ENCODE measurements at regions not wholly inside any gene's neighbourhood (a gene's known extent, or its start where the extent isn't known, plus 50 kb on each side); places are given as distances from the start of the nearest gene placed in this dataset.

DNA sequence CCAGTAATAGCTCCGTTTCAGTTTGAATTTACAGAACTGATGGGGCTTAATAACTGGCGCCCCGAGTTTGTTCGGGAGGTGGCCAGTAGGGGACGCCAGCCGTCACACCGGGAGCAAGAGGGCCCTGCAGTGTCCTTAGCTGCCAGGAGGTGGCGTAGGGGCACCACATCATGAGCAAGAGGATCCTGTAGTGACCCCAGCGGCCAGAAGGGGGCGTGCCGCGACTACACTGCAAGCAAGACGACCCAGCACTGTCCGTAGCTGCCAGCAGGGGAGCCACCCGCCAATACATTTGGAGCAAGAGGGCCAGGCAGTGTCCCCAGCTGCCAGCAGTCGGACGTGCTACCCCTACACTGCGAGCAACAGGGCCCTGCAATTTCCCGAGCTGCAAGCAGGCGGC is 663.7 kb upstream of the B3GAT1 start:
- no peak overlapping the region for H3K9ac ChIP-seq (ENCODE audit: low read length)
- H3K4me1 ChIP-seq (ENCODE audit: control insufficient read depth, insufficient read depth, low read length), result no peaks in the 10 kb centered on the region
- H3K27me3 ChIP-seq (ENCODE audit: control insufficient read depth, insufficient read depth, low read length), result no peaks in the 10 kb centered on the region
- no peak overlapping the region for H3K4me3 ChIP-seq (ENCODE audit: low read length)
- no peak overlapping the region for H3K27ac ChIP-seq (ENCODE audit: low read depth, low read length)
- H3K36me3 ChIP-seq (ENCODE audit: control insufficient read depth, insufficient read depth, low read length), result no peaks in the 10 kb centered on the region

- H3K27ac ChIP-seq (ENCODE audit: low read depth, low read length), result no peak overlapping the region
- no peaks in the 10 kb centered on the region for H3K36me3 ChIP-seq (ENCODE audit: control insufficient read depth, insufficient read depth, low read length)
- H3K4me3 ChIP-seq (ENCODE audit: low read length), result no peak overlapping the region
- H3K4me1 ChIP-seq (ENCODE audit: control insufficient read depth, insufficient read depth, low read length), result no peaks in the 10 kb centered on the region
- no peak overlapping the region for H3K9ac ChIP-seq (ENCODE audit: low read length)
- no peaks in the 10 kb centered on the region for H3K27me3 ChIP-seq (ENCODE audit: control insufficient read depth, insufficient read depth, low read length)
These were observed 662.5 kb upstream of the B3GAT1 start for GRCh38 chr11:135074397-135074998.

DNA sequence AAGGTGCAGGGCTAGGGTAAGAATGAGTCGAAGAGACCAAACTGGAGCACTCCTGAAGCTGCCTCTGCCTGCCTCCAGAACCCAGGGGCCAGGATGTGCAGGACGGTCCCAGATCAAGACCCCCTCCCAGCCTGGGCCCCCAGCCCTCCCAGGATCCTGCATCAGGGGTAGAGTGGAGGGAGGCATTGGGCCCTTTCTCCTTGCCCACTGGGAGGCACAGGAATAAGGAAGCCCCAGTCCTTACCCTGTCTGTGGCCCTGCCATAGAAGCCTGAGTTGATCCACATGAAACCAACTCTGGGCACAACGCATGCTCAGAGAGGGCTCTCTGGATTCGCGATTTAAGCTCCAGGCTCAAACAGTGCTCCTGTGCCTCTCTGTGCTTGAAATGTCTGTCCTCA is 661.8 kb upstream of the B3GAT1 start:
- H3K27me3 ChIP-seq (ENCODE audit: control insufficient read depth, insufficient read depth, low read length), result no peaks in the 10 kb centered on the region
- no peaks in the 10 kb centered on the region for H3K36me3 ChIP-seq (ENCODE audit: control insufficient read depth, insufficient read depth, low read length)
- H3K27ac ChIP-seq (ENCODE audit: low read depth, low read length), result no peak overlapping the region
- no peaks in the 10 kb centered on the region for H3K4me1 ChIP-seq (ENCODE audit: control insufficient read depth, insufficient read depth, low read length)
- H3K4me3 ChIP-seq (ENCODE audit: low read length), result no peak overlapping the region
- H3K9ac ChIP-seq (ENCODE audit: low read length), result no peak overlapping the region

DNA sequence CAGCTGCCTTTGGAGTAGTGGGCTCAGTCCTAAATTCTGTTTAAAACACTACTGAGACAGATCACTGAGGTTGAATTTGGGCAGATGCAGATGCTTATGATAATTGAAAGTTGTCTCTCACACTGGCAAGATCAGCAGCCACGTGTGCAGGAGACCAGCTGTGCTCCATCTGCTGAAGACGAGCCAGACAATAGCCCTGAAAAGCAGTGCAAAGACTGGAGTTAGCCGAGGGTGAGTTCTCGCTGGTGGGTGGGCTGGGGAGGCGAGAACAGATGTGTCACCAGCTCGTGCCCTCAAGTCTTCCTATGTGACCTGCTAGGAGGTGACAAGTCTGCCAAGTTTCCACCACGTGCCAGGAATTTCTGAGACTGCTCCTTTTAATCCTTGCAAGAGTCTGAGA is 661.3 kb upstream of the B3GAT1 start:
- Histone ChIP-seq H3K4me1 (ENCODE audit: control insufficient read depth, insufficient read depth, low read length) (no peaks in the 10 kb centered on the region), H3K27me3 (ENCODE audit: control insufficient read depth, insufficient read depth, low read length) (no peaks in the 10 kb centered on the region), H3K27ac (ENCODE audit: low read depth, low read length) (no peak overlapping the region), H3K4me3 (ENCODE audit: low read length) (no peak overlapping the region), H3K36me3 (ENCODE audit: control insufficient read depth, insufficient read depth, low read length) (no peaks in the 10 kb centered on the region), H3K9ac (ENCODE audit: low read length) (no peak overlapping the region)

DNA sequence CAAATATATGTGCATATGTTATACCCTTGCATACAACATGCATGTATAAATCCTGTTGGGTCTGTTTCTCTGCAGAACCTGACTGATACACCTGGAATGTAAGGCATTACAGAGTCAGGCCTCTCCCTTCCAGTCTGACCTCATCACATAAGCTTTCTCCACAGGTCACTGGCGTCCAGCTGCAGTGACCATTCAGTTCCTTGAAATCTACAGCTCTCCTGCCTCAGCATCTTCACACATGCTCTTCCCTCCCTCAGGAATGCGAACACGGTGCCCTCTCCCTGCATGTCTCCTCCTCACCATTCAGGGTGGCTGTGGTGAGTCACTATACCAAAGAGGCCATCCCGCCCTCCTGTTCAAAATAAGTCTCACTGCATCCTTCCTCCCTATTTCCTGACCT is 657.8 kb upstream of the B3GAT1 start:
- no peaks in the 10 kb centered on the region for H3K36me3 ChIP-seq (ENCODE audit: control insufficient read depth, insufficient read depth, low read length)
- H3K27me3 ChIP-seq (ENCODE audit: control insufficient read depth, insufficient read depth, low read length), result no peaks in the 10 kb centered on the region
- no peak overlapping the region for H3K27ac ChIP-seq (ENCODE audit: low read depth, low read length)
- no peak overlapping the region for H3K9ac ChIP-seq (ENCODE audit: low read length)
- H3K4me1 ChIP-seq (ENCODE audit: control insufficient read depth, insufficient read depth, low read length), result no peaks in the 10 kb centered on the region
- H3K4me3 ChIP-seq (ENCODE audit: low read length), result no peak overlapping the region

- Histone ChIP-seq H3K9ac (ENCODE audit: low read length) (no peak overlapping the region), H3K36me3 (ENCODE audit: control insufficient read depth, insufficient read depth, low read length) (no peaks in the 10 kb centered on the region), H3K4me3 (ENCODE audit: low read length) (no peak overlapping the region), H3K4me1 (ENCODE audit: control insufficient read depth, insufficient read depth, low read length) (no peaks in the 10 kb centered on the region), H3K27me3 (ENCODE audit: control insufficient read depth, insufficient read depth, low read length) (no peaks in the 10 kb centered on the region), H3K27ac (ENCODE audit: low read depth, low read length) (no peak overlapping the region)
These were observed 657.0 kb upstream of the B3GAT1 start for GRCh38 chr11:135069063-135069462.

DNA sequence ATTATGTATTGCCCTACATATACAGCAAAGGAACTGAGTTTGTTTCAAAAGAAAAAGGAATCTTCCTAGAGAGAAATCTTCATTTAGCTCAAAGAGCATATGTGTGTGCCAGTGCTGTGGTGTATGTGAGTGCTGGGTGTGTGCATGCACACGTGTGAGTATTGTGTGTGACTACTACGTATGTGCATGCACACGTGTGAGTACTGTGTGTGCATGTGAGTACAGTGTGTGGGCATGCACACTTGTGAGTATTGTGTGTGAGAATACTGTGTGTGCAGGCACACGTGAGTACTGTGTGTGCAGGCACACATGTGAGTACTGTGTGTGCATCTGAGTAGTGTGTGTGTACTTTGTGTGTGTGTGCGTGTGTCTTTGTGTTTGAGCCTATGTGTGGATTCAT is 651.0 kb upstream of the B3GAT1 start:
- Histone ChIP-seq H3K27me3 (ENCODE audit: control insufficient read depth, insufficient read depth, low read length) (no peaks in the 10 kb centered on the region), H3K9ac (ENCODE audit: low read length) (no peak overlapping the region), H3K4me1 (ENCODE audit: control insufficient read depth, insufficient read depth, low read length) (no peaks in the 10 kb centered on the region), H3K27ac (ENCODE audit: low read depth, low read length) (no peak overlapping the region), H3K4me3 (ENCODE audit: low read length) (no peak overlapping the region), H3K36me3 (ENCODE audit: control insufficient read depth, insufficient read depth, low read length) (no peaks in the 10 kb centered on the region)

GRCh38 chr11:135061166-135061565 is 649.1 kb upstream of the B3GAT1 start:
- peaks cover 2% of the 10 kb centered on the region for H3K27me3 ChIP-seq (ENCODE audit: control insufficient read depth, insufficient read depth, low read length)
- no peaks in the 10 kb centered on the region for H3K36me3 ChIP-seq (ENCODE audit: control insufficient read depth, insufficient read depth, low read length)
- no peak overlapping the region for H3K9ac ChIP-seq (ENCODE audit: low read length)
- no peak overlapping the region for H3K27ac ChIP-seq (ENCODE audit: low read depth, low read length)
- H3K4me3 ChIP-seq (ENCODE audit: low read length), result no peak overlapping the region
- no peaks in the 10 kb centered on the region for H3K4me1 ChIP-seq (ENCODE audit: control insufficient read depth, insufficient read depth, low read length)

DNA sequence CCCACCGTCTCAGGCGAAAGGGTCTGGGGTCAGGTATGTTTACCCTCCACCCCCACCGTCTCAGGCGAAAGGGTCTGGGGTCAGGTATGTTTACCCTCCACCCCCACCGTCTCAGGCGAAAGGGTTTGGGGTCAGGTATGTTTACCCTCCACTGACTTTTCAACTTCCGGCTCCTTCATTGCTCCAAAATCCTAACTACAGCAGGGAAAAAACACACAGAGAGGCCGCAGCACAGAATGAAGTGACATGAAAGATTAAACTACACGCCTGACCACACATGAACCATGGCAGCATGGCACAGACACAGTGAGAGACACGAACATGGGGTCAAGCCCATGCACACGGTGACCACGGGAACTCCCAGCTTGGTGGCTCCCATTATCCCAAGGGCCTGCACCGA is 634.9 kb upstream of the B3GAT1 start:
- no peaks in the 10 kb centered on the region for H3K27me3 ChIP-seq (ENCODE audit: control insufficient read depth, insufficient read depth, low read length)
- H3K4me1 ChIP-seq (ENCODE audit: control insufficient read depth, insufficient read depth, low read length), result no peaks in the 10 kb centered on the region
- no peak overlapping the region for H3K9ac ChIP-seq (ENCODE audit: low read length)
- H3K4me3 ChIP-seq (ENCODE audit: low read length), result no peak overlapping the region
- no peak overlapping the region for H3K27ac ChIP-seq (ENCODE audit: low read depth, low read length)
- H3K36me3 ChIP-seq (ENCODE audit: control insufficient read depth, insufficient read depth, low read length), result no peaks in the 10 kb centered on the region

GRCh38 chr11:135046556-135046955 is 634.5 kb upstream of the B3GAT1 start:
- Histone ChIP-seq H3K27ac (ENCODE audit: low read depth, low read length) (no peak overlapping the region), H3K36me3 (ENCODE audit: control insufficient read depth, insufficient read depth, low read length) (no peaks in the 10 kb centered on the region), H3K9ac (ENCODE audit: low read length) (no peak overlapping the region), H3K27me3 (ENCODE audit: control insufficient read depth, insufficient read depth, low read length) (no peaks in the 10 kb centered on the region), H3K4me1 (ENCODE audit: control insufficient read depth, insufficient read depth, low read length) (no peaks in the 10 kb centered on the region), H3K4me3 (ENCODE audit: low read length) (no peak overlapping the region)

DNA sequence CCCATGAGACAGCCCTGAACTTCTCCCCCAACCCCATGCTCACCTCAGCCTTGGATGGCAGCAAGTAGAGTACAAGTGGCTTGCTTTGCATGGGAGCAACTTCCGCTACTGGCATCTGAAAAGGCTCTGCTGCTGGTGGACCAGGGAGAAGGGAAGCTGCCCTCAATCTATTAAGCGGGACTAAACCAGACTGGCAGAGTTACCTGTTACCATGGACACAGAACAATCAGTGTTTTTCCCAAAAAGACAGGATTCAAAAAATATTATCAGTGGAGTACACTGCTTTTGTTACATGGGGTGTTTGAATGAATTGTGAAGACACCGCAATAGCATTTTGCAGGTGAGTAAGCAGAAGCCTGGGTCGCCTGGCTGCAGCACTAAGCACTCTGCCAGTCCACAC is 631.4 kb upstream of the B3GAT1 start:
- Histone ChIP-seq H3K4me3 (ENCODE audit: low read length) (no peak overlapping the region), H3K27ac (ENCODE audit: low read depth, low read length) (no peak overlapping the region), H3K27me3 (ENCODE audit: control insufficient read depth, insufficient read depth, low read length) (no peaks in the 10 kb centered on the region), H3K9ac (ENCODE audit: low read length) (no peak overlapping the region), H3K4me1 (ENCODE audit: control insufficient read depth, insufficient read depth, low read length) (no peaks in the 10 kb centered on the region), H3K36me3 (ENCODE audit: control insufficient read depth, insufficient read depth, low read length) (no peaks in the 10 kb centered on the region)

GRCh38 chr11:135037828-135038227 is 625.8 kb upstream of the B3GAT1 start:
- H3K9ac ChIP-seq (ENCODE audit: low read length), result no peak overlapping the region
- H3K36me3 ChIP-seq (ENCODE audit: control insufficient read depth, insufficient read depth, low read length), result no peaks in the 10 kb centered on the region
- H3K27me3 ChIP-seq (ENCODE audit: control insufficient read depth, insufficient read depth, low read length), result no peaks in the 10 kb centered on the region
- no peaks in the 10 kb centered on the region for H3K4me1 ChIP-seq (ENCODE audit: control insufficient read depth, insufficient read depth, low read length)
- H3K27ac ChIP-seq (ENCODE audit: low read depth, low read length), result no peak overlapping the region
- H3K4me3 ChIP-seq (ENCODE audit: low read length), result no peak overlapping the region

DNA sequence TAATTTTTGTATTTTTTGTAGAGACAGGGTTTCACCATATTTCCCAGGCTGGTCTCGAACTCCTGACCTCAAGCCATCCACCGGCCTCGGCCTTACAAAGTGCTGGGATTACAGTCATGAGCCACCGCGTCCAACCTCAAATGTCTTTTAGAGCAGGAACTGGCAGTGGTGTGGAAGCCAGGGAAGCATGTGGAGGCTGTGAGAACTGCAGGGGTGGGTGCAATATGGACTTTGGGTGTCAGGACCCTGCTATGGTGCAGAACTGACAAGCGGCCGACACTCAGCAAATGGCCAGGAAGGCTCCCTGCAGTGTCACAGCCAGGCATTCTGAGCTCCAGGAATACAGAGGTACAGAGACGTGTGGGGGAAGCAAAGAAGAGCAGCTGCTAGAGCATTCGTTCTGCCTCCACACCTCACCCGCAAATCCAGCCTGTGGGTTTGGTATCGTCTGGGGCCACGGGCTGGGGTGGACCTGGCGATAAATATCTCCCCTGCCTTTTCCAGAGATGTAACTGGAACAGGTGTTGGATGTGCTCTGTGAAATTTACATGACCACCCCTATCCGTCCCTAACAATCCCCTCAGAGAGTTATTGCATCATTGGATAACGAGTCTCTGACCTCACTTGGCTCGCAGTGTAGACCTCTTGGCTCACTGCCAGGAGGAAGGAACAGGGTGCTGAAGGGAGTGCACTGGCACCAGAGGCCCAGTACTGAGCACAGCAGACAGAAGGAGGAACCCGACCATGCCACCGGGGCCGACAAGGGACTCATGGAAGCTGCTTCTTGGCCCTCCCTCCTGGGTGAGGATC is 624.7 kb upstream of the B3GAT1 start:
- Histone ChIP-seq H3K27ac (ENCODE audit: low read depth, low read length) (no peak overlapping the region), H3K9ac (ENCODE audit: low read length) (no peak overlapping the region), H3K4me3 (ENCODE audit: low read length) (no peak overlapping the region), H3K36me3 (ENCODE audit: control insufficient read depth, insufficient read depth, low read length) (no peaks in the 10 kb centered on the region), H3K4me1 (ENCODE audit: control insufficient read depth, insufficient read depth, low read length) (no peaks in the 10 kb centered on the region), H3K27me3 (ENCODE audit: control insufficient read depth, insufficient read depth, low read length) (no peaks in the 10 kb centered on the region)
